H1 (cell line): ENCODE measurements at regions not wholly inside any gene's neighbourhood (a gene's known extent, or its start where the extent isn't known, plus 50 kb on each side); places are given as distances from the start of the nearest gene placed in this dataset.

Source experiments
- CTCF ChIA-PET: fragments of 300-600 bp; sonication (Branson Sonifier 250); formaldehyde crosslinking; loops from one replicate; lab custom pipeline; 2021; ENCODE audit not compliant: partially characterized antibody; lab: Charles Lee
- POLR2A ChIA-PET: fragments of 300-600 bp; sonication (Branson Sonifier 250); formaldehyde crosslinking; loops from one replicate; lab custom pipeline; 2021; ENCODE audit warnings: inconsistent platforms; ENCODE audit not compliant: partially characterized antibody; lab: Charles Lee
- DNase-seq, 2 experiments: peaks; one replicate each; pipeline versions ENCODE4 v3.0.0 to v3.0.0-alpha.2; 2010 to 2022; ENCODE audit warnings: low spot score in 2 of 2, low read depth in 1 of 2, mixed read lengths in 1 of 2
- FAIRE-seq: peaks from 2 replicates; lab custom pipeline; 2011; peaks lifted over from hg19 to GRCh38; lab: Jason Lieb, UNC
- H2AFZ ChIP-seq: 2 replicates; pipeline ENCODE4 v1.8.1; 2012; ENCODE audit warnings: low read length, inconsistent platforms
- H2AK5ac ChIP-seq: 2 replicates; pipeline ENCODE4 v1.6.1; 2013; ENCODE audit warnings: low read depth, low read length
- H2BK120ac ChIP-seq: replicated peaks from 2 replicates; pipeline ENCODE3; 2013; ENCODE audit warnings: low read depth, low read length, inconsistent platforms
- H2BK12ac ChIP-seq: 2 replicates; pipeline ENCODE4 v1.6.1; 2013; ENCODE audit warnings: low read depth, low read length
- H2BK15ac ChIP-seq: 2 replicates; pipeline ENCODE4 v1.6.1; 2013; ENCODE audit warnings: low read length
- H2BK20ac ChIP-seq: 2 replicates; pipeline ENCODE4 v1.6.1; 2013; ENCODE audit warnings: low read length
- H2BK5ac ChIP-seq: 2 replicates; pipeline ENCODE4 v1.6.1; 2013; ENCODE audit warnings: low read depth, low read length
- H3K14ac ChIP-seq: 2 replicates; pipeline ENCODE4 v1.6.1; 2013; ENCODE audit warnings: inconsistent platforms; ENCODE audit not compliant: insufficient read length
- H3K18ac ChIP-seq: 2 replicates; pipeline ENCODE4 v1.6.1; 2013; ENCODE audit warnings: low read length; ENCODE audit errors: extremely low read depth
- H3K23ac ChIP-seq: 2 replicates; pipeline ENCODE4 v1.6.1; 2013; ENCODE audit warnings: inconsistent platforms; ENCODE audit not compliant: insufficient read length
- H3K23me2 ChIP-seq: 2 replicates; pipeline ENCODE4 v1.6.1; 2013; ENCODE audit warnings: low read depth, low read length
- H3K27ac ChIP-seq: 2 replicates; pipeline ENCODE4 v1.6.1; 2011; ENCODE audit warnings: low read depth, low read length, inconsistent platforms
- H3K27me3 ChIP-seq, 4 experiments: replicated peaks in 1 of 4; 1 replicate in 1 of 4; 2 replicates in 3 of 4; pipeline versions ENCODE4 v1.6.1 to v1.8.1; 2011 to 2013; ENCODE audit warnings: low read length in 3 of 4, mild to moderate bottlenecking in 3 of 4, inconsistent platforms in 2 of 4, mixed read lengths in 2 of 4, moderate library complexity in 1 of 4; ENCODE audit not compliant: control insufficient read depth in 3 of 4, insufficient read depth in 3 of 4; ENCODE audit errors: extremely low read depth in 1 of 4
- H3K36me3 ChIP-seq, 4 experiments: 2 replicates each; pipeline versions ENCODE4 v1.6.1 to v1.8.1; 2011 to 2013; ENCODE audit warnings: mild to moderate bottlenecking in 4 of 4, low read length in 3 of 4, moderate library complexity in 2 of 4, control low read depth in 1 of 4, inconsistent platforms in 1 of 4; ENCODE audit not compliant: insufficient read depth in 4 of 4, control insufficient read depth in 2 of 4
- H3K4ac ChIP-seq: replicated peaks from 2 replicates; pipeline ENCODE3; 2013; ENCODE audit warnings: low read length, low read depth, mixed read lengths, inconsistent platforms; ENCODE audit not compliant: insufficient read length
- H3K4me1 ChIP-seq, 4 experiments: replicated peaks in 1 of 4; 1 replicate in 1 of 4; 2 replicates in 3 of 4; pipeline versions ENCODE4 v1.6.1 to v1.8.1; 2011 to 2013; ENCODE audit warnings: low read length in 3 of 4, inconsistent platforms in 2 of 4, mixed read lengths in 1 of 4; ENCODE audit not compliant: insufficient read depth in 4 of 4, control insufficient read depth in 3 of 4
- H3K4me2 ChIP-seq, 2 experiments: 2 replicates each; pipeline versions ENCODE4 v1.6.1 to v1.8.1; 2011 to 2013; ENCODE audit warnings: low read depth in 2 of 2, low read length in 2 of 2, control low read depth in 1 of 2, inconsistent platforms in 1 of 2, mild to moderate bottlenecking in 1 of 2; ENCODE audit not compliant: insufficient read depth in 1 of 2
- H3K4me3 ChIP-seq, 4 experiments: fragments of 200-600, 300-600 bp in 1 of 4; sonication (generic), shearing (Covaris generic), sonication (Bioruptor Twin) in 1 of 4; 2 replicates each; pipeline versions ENCODE4 v1.5.1 to v1.8.1; 2011 to 2016; ENCODE audit warnings: low read length in 4 of 4, low read depth in 3 of 4, control low read depth in 2 of 4, inconsistent platforms in 2 of 4, mild to moderate bottlenecking in 2 of 4, mixed read lengths in 1 of 4, moderate library complexity in 1 of 4; ENCODE audit not compliant: insufficient read depth in 2 of 4; ENCODE audit errors: extremely low read depth in 1 of 4
- H3K56ac ChIP-seq: replicated peaks from 2 replicates; pipeline ENCODE3; 2013; ENCODE audit warnings: low read depth, mild to moderate bottlenecking, mixed read lengths, low read length, inconsistent platforms; ENCODE audit not compliant: insufficient read length
- H3K79me1 ChIP-seq: 2 replicates; pipeline ENCODE4 v1.6.1; 2013; ENCODE audit warnings: low read depth, low read length, control low read depth
- H3K79me2 ChIP-seq, 2 experiments: 2 replicates each; pipeline versions ENCODE4 v1.6.1 to v1.8.1; 2012 to 2013; ENCODE audit warnings: low read length in 2 of 2, mild to moderate bottlenecking in 2 of 2, inconsistent platforms in 1 of 2; ENCODE audit not compliant: insufficient read depth in 2 of 2, control insufficient read depth in 1 of 2
- H3K9ac ChIP-seq, 4 experiments: replicated peaks in 1 of 4; 1 replicate in 1 of 4; 2 replicates in 3 of 4; pipeline versions ENCODE4 v1.6.1 to v1.8.1; 2011 to 2013; ENCODE audit warnings: low read depth in 3 of 4, low read length in 3 of 4, control low read depth in 2 of 4, mild to moderate bottlenecking in 2 of 4, moderate library complexity in 2 of 4, inconsistent platforms in 1 of 4; ENCODE audit errors: extremely low read depth in 1 of 4
- H3K9me3 ChIP-seq, 2 experiments: 2 replicates each; pipeline versions ENCODE4 v1.6.1 to v1.8.1; 2012 to 2013; ENCODE audit warnings: mild to moderate bottlenecking in 2 of 2, moderate library complexity in 2 of 2, control low read depth in 1 of 2, inconsistent platforms in 1 of 2, low read depth in 1 of 2, low read length in 1 of 2, mixed read lengths in 1 of 2; ENCODE audit not compliant: insufficient read depth in 2 of 2
- H4K20me1 ChIP-seq, 2 experiments: replicated peaks in 1 of 2; 2 replicates each; pipeline versions ENCODE3 to v1.8.1; 2011 to 2013; ENCODE audit warnings: inconsistent platforms in 2 of 2, low read length in 2 of 2, mild to moderate bottlenecking in 1 of 2; ENCODE audit not compliant: insufficient read depth in 2 of 2, control insufficient read depth in 1 of 2
- H4K5ac ChIP-seq: 2 replicates; pipeline ENCODE4 v1.6.1; 2013; ENCODE audit warnings: low read length, low read depth, mixed read lengths, inconsistent platforms; ENCODE audit not compliant: insufficient read length
- H4K8ac ChIP-seq: 2 replicates; pipeline ENCODE4 v1.8.0; 2013; ENCODE audit warnings: mild to moderate bottlenecking, moderate library complexity, low read length, inconsistent platforms; ENCODE audit not compliant: insufficient read depth; ENCODE audit errors: extremely low read depth
- H4K91ac ChIP-seq: replicated peaks from 2 replicates; pipeline ENCODE3; 2013; ENCODE audit warnings: low read length, mixed read lengths, inconsistent platforms; ENCODE audit not compliant: insufficient read length
- CBX8 ChIP-seq: fragments of 300-800, 300-1000 bp; sonication (generic); IDR thresholded peaks from 2 replicates; pipeline ENCODE4 v1.7.1; 2016; ENCODE audit warnings: low read depth, low read length, borderline replicate concordance
- FOSL1 ChIP-seq: IDR thresholded peaks from 2 replicates; pipeline ENCODE4 v1.6.1; 2011; ENCODE audit warnings: mild to moderate bottlenecking, low read depth, low read length, moderate library complexity; ENCODE audit not compliant: insufficient read depth
- WGBS, 2 experiments: shearing (Covaris generic) in 1 of 2; methylation state at CpG; one replicate each; pipeline versions ENCODE4 v1.1.6 to v1.1.7; 2013 to 2015; ENCODE audit warnings: low lambda C conversion rate in 2 of 2, mixed read lengths in 2 of 2, inconsistent platforms in 1 of 2, low coverage in 1 of 2, missing lambda C conversion rate in 1 of 2; ENCODE audit not compliant: insufficient replicate concordance in 2 of 2, insufficient coverage in 1 of 2, insufficient read length in 1 of 2; ENCODE audit errors: extremely low coverage in 1 of 2, missing lambda C conversion rate in 1 of 2; 5-methylcytosine and 5-hydroxymethylcytosine counted together

- H3K4me1 ChIP-seq = no peaks in the 10 kb centered on the region
- 90% methylated on average over 7 of the region's 7 CpGs; no CpG with 5 or more reads in 1 of the 2 experiments for WGBS, 2 experiments
- peaks cover 0 to 1% (median 0%) of the 10 kb centered on the region in 4 experiments; a peak in 1 of 7 replicates for H3K27me3 ChIP-seq
- H3K4me2 ChIP-seq = no peak overlapping the region
- no peak overlapping the region for H3K27ac ChIP-seq
- H3K18ac ChIP-seq = no peak overlapping the region
- H2BK12ac ChIP-seq = no peak overlapping the region
- H3K14ac ChIP-seq = no peak overlapping the region
- H3K56ac ChIP-seq = no peak overlapping the region
- H2BK15ac ChIP-seq = no peak overlapping the region
- no peak overlapping the region for H2AFZ ChIP-seq
- H4K91ac ChIP-seq = no peak overlapping the region
- no peaks in the 10 kb centered on the region for H3K79me2 ChIP-seq
- H4K5ac ChIP-seq = no peak overlapping the region
- DNase-seq (no peak), FAIRE-seq (no peak)
- H3K4me3 ChIP-seq = no peak overlapping the region
- no peak overlapping the region for H2BK120ac ChIP-seq
- no peaks in the 10 kb centered on the region for H3K79me1 ChIP-seq
- no peak overlapping the region for H4K8ac ChIP-seq
- TF ChIP-seq CBX8 = no peak
- TF ChIP-seq FOSL1 = no peak
- no peak overlapping the region for H2AK5ac ChIP-seq
- no peaks in the 10 kb centered on the region for H3K9me3 ChIP-seq
- H2BK20ac ChIP-seq = no peak overlapping the region
- no peak overlapping the region for H3K4ac ChIP-seq
- ChIA-PET CTCF (interaction anchor here (0.7 to 1.0 kb wide), 3 partner anchors 9 to 14 kb away, joined by 3 read pairs; no protein-coding TSS in a partner anchor), POLR2A (no interaction called here)
- no peaks in the 10 kb centered on the region for H4K20me1 ChIP-seq
- no peak overlapping the region for H3K9ac ChIP-seq
- H2BK5ac ChIP-seq = no peak overlapping the region
- no peak overlapping the region for H3K23ac ChIP-seq
- peaks cover 3% of the 10 kb centered on the region; the same call in 1 of the 2 replicates for H3K23me2 ChIP-seq
- H3K36me3 ChIP-seq = no peaks in the 10 kb centered on the region
These were observed 153.8 kb upstream of the FST start for GRCh38 chr5:53326424-53327153.
